ENCODE measurements at regions not wholly inside any gene's neighbourhood (a gene's known extent, or its start where the extent isn't known, plus 50 kb on each side); places are given as distances from the start of the nearest gene placed in this dataset.

- TF ChIP-seq REST (IDR thresholded peaks at IDR 0.05; ENCODE audit: insufficient read depth in 1 of 2, low read depth in 2 of 2, low read length in 2 of 2) (no peak), POLR2AphosphoS5 (IDR thresholded peaks at IDR 0.05; ENCODE audit: low read depth, low read length) (no peak), TAF1 (IDR thresholded peaks at IDR 0.05; ENCODE audit: borderline replicate concordance, insufficient read depth, low read length) (no peak), SIN3A (IDR thresholded peaks at IDR 0.05; ENCODE audit: borderline replicate concordance, insufficient read depth, low read length) (no peak), FOXP2 (optimal IDR thresholded peaks at IDR 0.05; ENCODE audit: borderline replicate concordance, extremely low read depth, extremely low read length, insufficient read depth) (no peak)
These were observed 692.9 kb downstream of the MTRR start for GRCh38 chr5:8561854-8562253.

Data from PFSK-1 (cell line).